ENCODE measurements at regions not wholly inside any gene's neighbourhood (a gene's known extent, or its start where the extent isn't known, plus 50 kb on each side); places are given as distances from the start of the nearest gene placed in this dataset.

DNA sequence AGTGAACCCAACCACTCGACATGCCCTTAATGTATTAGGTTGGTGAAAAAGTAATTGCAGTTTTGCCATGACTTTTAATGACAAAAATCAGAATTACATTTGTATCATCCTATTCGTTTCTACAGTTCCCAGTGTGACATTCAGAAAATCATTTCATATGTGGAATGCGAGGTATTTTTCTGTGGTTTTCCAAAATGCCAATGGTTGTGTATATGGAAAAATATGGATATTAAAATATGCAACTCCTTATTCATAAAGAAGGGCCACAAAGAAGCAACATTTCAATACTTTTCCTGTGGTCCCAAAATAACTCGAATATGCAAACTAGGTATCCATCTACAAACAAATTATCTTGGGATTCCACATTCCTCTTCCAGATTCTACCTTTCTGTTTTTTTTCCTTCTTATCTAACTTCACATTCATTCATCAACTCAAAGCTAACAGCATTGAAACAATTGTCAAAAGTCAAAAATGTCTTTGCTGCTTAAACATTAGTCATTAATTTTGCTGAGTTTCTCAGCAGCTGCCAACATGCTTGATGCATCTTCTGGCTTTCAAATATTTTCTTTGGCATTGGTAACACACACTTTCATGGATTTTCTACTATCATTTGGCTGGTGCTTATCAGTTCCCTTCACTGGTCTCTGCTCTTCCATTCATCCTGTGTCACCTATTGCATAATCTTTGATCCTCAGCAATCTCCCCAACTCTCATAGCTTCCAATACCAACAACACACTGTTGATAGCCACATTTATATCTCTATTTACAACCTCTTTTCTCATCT is 1445.4 kb downstream of the EFNB2 start (continued):
- TF ChIP-seq, protein P1, sequence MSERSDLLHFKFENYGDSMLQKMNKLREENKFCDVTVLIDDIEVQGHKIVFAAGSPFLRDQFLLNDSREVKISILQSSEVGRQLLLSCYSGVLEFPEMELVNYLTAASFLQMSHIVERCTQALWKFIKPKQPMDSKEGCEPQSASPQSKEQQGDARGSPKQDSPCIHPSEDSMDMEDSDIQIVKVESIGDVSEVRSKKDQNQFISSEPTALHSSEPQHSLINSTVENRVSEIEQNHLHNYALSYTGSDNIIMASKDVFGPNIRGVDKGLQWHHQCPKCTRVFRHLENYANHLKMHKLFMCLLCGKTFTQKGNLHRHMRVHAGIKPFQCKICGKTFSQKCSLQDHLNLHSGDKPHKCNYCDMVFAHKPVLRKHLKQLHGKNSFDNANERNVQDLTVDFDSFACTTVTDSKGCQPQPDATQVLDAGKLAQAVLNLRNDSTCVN (tag by site-specific recombination; optimal IDR thresholded peaks at IDR 0.05) = no peak
- TF ChIP-seq ZNF10 (tag by site-specific recombination; IDR thresholded peaks at IDR 0.05) (no peak), ZNF16 (tag by site-specific recombination; IDR thresholded peaks at IDR 0.05; ENCODE audit: low read depth) (no peak), ZNF843 (tag by site-specific recombination; IDR thresholded peaks at IDR 0.05) (no peak), YY1 (tag by site-specific recombination; IDR thresholded peaks at IDR 0.05) (no peak), KLF1 (tag by site-specific recombination; IDR thresholded peaks at IDR 0.05) (no peak), ZNF660 (tag by site-specific recombination; IDR thresholded peaks at IDR 0.05) (no peak), ZFP37 (tag by site-specific recombination; IDR thresholded peaks at IDR 0.05) (no peak), ZNF558 (tag by site-specific recombination; IDR thresholded peaks at IDR 0.05) (no peak)
- TF ChIP-seq, protein P2, sequence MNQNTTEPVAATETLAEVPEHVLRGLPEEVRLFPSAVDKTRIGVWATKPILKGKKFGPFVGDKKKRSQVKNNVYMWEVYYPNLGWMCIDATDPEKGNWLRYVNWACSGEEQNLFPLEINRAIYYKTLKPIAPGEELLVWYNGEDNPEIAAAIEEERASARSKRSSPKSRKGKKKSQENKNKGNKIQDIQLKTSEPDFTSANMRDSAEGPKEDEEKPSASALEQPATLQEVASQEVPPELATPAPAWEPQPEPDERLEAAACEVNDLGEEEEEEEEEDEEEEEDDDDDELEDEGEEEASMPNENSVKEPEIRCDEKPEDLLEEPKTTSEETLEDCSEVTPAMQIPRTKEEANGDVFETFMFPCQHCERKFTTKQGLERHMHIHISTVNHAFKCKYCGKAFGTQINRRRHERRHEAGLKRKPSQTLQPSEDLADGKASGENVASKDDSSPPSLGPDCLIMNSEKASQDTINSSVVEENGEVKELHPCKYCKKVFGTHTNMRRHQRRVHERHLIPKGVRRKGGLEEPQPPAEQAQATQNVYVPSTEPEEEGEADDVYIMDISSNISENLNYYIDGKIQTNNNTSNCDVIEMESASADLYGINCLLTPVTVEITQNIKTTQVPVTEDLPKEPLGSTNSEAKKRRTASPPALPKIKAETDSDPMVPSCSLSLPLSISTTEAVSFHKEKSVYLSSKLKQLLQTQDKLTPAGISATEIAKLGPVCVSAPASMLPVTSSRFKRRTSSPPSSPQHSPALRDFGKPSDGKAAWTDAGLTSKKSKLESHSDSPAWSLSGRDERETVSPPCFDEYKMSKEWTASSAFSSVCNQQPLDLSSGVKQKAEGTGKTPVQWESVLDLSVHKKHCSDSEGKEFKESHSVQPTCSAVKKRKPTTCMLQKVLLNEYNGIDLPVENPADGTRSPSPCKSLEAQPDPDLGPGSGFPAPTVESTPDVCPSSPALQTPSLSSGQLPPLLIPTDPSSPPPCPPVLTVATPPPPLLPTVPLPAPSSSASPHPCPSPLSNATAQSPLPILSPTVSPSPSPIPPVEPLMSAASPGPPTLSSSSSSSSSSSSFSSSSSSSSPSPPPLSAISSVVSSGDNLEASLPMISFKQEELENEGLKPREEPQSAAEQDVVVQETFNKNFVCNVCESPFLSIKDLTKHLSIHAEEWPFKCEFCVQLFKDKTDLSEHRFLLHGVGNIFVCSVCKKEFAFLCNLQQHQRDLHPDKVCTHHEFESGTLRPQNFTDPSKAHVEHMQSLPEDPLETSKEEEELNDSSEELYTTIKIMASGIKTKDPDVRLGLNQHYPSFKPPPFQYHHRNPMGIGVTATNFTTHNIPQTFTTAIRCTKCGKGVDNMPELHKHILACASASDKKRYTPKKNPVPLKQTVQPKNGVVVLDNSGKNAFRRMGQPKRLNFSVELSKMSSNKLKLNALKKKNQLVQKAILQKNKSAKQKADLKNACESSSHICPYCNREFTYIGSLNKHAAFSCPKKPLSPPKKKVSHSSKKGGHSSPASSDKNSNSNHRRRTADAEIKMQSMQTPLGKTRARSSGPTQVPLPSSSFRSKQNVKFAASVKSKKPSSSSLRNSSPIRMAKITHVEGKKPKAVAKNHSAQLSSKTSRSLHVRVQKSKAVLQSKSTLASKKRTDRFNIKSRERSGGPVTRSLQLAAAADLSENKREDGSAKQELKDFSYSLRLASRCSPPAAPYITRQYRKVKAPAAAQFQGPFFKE (tag by site-specific recombination; IDR thresholded peaks at IDR 0.05; ENCODE audit: borderline replicate concordance) = no peak
- TF ChIP-seq, protein P3, sequence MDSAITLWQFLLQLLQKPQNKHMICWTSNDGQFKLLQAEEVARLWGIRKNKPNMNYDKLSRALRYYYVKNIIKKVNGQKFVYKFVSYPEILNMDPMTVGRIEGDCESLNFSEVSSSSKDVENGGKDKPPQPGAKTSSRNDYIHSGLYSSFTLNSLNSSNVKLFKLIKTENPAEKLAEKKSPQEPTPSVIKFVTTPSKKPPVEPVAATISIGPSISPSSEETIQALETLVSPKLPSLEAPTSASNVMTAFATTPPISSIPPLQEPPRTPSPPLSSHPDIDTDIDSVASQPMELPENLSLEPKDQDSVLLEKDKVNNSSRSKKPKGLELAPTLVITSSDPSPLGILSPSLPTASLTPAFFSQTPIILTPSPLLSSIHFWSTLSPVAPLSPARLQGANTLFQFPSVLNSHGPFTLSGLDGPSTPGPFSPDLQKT (IDR thresholded peaks at IDR 0.05; ENCODE audit: borderline replicate concordance, low read depth, low read length) = no peak
- TF ChIP-seq, protein P4, sequence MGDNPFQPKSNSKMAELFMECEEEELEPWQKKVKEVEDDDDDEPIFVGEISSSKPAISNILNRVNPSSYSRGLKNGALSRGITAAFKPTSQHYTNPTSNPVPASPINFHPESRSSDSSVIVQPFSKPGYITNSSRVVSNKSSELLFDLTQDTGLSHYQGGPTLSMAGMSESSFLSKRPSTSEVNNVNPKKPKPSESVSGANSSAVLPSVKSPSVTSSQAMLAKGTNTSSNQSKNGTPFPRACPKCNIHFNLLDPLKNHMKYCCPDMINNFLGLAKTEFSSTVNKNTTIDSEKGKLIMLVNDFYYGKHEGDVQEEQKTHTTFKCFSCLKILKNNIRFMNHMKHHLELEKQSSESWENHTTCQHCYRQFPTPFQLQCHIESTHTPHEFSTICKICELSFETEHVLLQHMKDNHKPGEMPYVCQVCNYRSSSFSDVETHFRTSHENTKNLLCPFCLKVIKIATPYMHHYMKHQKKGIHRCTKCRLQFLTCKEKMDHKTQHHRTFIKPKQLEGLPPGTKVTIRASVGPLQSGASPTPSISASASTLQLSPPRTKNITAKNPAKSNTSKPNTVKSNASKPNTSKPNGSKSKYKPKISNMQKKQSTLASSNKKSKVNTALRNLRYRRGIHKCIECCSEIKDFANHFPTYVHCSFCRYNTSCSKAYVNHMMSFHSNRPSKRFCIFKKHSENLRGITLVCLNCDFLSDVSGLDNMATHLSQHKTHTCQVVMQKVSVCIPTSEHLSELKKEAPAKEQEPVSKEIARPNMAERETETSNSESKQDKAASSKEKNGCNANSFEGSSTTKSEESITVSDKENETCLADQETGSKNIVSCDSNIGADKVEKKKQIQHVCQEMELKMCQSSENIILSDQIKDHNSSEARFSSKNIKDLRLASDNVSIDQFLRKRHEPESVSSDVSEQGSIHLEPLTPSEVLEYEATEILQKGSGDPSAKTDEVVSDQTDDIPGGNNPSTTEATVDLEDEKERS (tag by site-specific recombination; IDR thresholded peaks at IDR 0.05) = no peak
- TF ChIP-seq, protein P5, sequence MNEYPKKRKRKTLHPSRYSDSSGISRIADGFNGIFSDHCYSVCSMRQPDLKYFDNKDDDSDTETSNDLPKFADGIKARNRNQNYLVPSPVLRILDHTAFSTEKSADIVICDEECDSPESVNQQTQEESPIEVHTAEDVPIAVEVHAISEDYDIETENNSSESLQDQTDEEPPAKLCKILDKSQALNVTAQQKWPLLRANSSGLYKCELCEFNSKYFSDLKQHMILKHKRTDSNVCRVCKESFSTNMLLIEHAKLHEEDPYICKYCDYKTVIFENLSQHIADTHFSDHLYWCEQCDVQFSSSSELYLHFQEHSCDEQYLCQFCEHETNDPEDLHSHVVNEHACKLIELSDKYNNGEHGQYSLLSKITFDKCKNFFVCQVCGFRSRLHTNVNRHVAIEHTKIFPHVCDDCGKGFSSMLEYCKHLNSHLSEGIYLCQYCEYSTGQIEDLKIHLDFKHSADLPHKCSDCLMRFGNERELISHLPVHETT (tag by site-specific recombination; IDR thresholded peaks at IDR 0.05) = no peak
- TF ChIP-seq, protein P6, sequence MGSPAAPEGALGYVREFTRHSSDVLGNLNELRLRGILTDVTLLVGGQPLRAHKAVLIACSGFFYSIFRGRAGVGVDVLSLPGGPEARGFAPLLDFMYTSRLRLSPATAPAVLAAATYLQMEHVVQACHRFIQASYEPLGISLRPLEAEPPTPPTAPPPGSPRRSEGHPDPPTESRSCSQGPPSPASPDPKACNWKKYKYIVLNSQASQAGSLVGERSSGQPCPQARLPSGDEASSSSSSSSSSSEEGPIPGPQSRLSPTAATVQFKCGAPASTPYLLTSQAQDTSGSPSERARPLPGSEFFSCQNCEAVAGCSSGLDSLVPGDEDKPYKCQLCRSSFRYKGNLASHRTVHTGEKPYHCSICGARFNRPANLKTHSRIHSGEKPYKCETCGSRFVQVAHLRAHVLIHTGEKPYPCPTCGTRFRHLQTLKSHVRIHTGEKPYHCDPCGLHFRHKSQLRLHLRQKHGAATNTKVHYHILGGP (tag by site-specific recombination; IDR thresholded peaks at IDR 0.05) = no peak
